ENCODE measurements at regions not wholly inside any gene's neighbourhood (a gene's known extent, or its start where the extent isn't known, plus 50 kb on each side); places are given as distances from the start of the nearest gene placed in this dataset.

- no peak for DNase-seq
These were observed 425.6 kb downstream of the NR2F2 start for GRCh38 chr15:96756146-96756545.

GRCh38 chr15:96756656-96757055 is 426.2 kb downstream of the NR2F2 start:
- DNase-seq: no peak

DNA sequence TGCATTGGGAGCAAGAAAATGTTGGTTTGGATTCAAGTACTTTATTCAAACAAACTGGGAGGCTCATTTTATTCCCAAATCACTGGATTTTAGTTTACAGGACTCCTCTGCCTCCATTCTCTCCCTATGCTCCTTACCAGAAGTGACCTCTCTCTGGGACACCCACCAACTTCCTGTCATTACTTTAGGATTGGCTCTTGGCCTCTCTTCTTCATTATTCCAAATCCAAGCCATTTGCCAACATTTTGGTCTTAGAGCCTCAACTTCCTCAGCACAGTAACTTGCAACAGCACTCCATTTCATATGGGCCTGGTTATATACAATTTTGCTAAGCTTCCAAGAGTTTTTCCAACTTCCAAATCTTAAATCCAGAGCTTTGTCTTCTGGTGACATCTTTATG is 432.1 kb downstream of the NR2F2 start:
- no peak for DNase-seq

DNA sequence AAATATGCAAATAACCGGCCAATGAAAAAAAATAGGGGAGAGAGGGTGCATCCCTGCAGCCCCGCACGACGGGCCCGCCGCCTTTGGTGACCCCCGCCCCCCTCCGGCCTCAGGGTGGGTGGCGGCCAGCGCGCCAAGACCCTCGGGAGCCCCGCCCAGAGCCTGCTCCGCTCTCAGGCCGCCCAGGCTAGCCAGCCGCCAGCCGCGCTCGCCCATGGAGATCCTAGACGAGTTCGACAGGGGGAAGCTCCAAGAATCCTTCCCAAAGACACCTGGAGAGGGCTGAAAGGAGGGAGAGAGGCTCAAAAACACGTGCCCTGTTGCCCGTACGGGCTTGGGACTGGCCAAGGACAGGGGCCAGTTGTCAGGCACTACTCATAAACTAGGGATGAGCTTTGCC is 434.0 kb downstream of the NR2F2 start:
- no peak for DNase-seq

- no peak for DNase-seq
These were observed 434.4 kb downstream of the NR2F2 start for GRCh38 chr15:96764946-96765345.

GRCh38 chr15:96766366-96766765 is 435.9 kb downstream of the NR2F2 start:
- no peak for DNase-seq

DNA sequence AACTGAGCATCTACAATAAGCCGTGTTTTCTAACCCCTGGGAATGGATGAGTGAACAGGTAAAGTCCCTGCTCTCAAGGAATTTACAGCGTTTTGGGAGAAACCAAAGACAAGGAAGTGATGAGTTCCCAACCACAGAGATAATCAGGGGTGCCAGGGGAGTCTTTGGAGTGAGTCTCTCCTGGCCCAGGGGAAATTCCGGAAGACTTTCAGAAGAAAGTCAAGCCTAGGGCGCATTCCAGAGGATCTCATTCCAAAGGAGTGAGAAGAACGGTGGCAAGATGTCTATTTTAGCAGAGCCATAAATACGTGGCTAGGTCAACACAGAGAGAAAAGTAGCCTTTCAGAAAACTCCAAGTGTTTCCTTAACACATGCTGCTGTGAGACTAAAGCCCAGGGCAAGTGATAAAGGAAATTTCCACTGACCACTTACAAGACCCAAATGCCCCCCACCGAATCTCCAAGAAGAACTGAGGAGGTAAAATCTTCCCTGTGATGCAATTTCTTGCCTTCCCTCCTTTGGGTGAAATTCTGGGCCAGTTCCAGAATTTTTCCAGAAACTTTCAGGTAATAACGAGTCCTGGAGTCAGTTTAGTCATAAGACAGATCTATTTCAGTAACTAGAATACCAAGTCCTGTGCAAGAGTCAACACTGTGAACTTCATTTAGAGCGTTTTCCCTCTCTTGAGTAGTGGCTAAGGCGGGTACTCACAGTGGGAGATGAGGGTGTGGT is 437.4 kb downstream of the NR2F2 start:
- DNase-seq: no peak

- DNase-seq: no peak
These were observed 437.9 kb downstream of the NR2F2 start for GRCh38 chr15:96768435-96768789.

- DNase-seq: no peak
These were observed 440.5 kb downstream of the NR2F2 start for GRCh38 chr15:96771035-96771434.

DNA sequence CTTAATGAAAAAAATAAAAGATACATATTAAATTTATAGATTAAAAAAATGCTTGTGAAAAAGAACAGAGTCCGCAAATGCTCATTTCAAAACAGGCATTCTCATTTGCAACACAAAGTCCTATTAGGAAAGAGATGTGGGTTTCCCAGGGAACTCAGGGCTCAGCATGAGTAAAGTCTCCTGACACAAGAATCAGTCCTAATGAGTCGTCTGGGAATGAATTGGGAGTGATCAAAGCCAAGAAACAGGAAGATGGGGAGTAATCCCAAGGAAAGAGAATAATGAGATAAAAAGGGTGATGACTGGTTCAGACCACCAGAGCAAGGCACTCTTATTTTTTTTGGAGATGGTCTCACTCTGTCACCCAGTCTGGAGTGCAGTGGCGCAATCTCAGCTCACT is 443.7 kb downstream of the NR2F2 start:
- DNase-seq: no peak

- DNase-seq: no peak
These were observed 453.2 kb downstream of the NR2F2 start for GRCh38 chr15:96783746-96784145.

DNA sequence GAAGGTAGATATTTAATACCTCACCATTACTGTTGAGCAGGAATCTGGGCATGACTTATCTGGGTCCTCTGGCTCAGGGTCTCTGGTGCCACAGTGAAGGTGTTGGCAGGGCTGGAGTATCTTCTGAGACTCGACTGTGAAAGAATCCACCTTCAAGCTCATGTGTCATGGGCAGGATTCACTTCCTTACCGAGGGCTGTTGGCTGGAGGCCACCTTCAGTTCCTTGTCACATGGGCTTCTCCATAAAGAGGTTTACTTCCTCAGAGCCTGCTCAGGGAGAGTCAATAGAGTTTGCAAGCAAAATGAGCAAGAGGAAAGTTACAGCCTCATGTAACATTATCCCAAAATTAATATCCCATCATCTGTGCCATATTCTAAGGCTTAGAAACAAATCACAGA is 459.5 kb downstream of the NR2F2 start:
- DNase-seq: no peak

- DNase-seq: no peak
These were observed 461.7 kb downstream of the NR2F2 start for GRCh38 chr15:96792216-96792615.

DNA sequence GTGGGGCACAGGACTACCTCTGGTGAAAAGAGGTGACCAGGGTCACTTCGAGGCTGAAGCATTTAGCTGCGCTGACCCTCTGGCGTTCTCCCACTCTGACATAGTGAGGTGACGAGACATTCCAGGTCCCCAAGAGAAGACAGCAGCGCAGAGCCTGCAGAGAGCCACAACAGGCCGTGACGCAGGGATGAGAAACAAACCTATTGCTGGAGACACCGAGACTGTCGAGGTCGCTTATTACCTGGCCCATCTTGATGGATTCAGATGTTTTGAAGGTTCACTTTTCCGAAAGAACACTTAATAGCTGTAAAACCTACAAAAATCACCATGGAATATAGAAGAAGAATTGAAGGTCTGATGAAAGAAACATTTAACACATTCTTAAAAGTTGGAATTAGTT is 466.3 kb downstream of the NR2F2 start:
- no peak for DNase-seq

GRCh38 chr15:96801576-96802150 is 471.2 kb downstream of the NR2F2 start:
- no peak for DNase-seq

- DNase-seq: no peak
These were observed 472.2 kb downstream of the NR2F2 start for GRCh38 chr15:96802611-96803255.

DNA sequence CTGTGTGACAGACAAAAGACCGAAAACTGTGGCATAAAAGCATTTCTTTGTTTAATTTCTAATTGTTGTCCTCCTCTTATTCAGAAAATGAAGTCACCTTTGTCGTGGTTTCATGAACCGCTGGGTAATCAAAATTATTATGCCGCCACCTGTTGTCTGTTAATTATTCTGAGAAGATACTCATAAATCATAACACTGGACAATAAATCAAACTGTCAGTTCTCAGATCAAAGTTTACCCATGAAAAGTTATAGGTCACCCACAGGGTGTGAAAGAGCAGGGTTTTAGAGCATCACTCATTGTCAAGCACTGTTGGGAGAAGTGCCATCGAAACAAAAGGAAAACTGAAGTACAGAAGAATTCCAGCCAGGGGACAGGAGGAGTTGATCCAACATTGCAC is 474.3 kb downstream of the NR2F2 start:
- no peak for DNase-seq

DNA sequence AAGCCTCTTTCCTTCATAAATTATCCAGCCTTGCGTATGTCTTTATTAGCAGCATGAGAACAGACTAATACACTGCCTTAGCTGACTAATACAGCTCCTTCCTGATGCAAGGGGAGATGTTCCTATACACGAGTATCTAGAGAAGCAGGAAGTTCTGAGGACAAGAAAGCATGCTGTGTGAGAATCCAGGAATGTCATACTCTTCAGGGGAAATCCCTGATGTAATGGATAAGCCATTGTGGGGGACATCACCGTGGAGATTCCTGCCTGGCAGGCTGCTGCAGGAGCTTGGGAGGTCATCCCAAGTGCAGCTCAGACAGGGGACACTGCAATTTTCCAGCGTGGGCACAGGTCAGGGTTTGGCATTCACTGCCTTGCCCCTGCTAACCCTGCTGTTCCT is 476.9 kb downstream of the NR2F2 start:
- DNase-seq: no peak

GRCh38 chr15:96817900-96818299 is 487.4 kb downstream of the NR2F2 start:
- no peak for DNase-seq

DNA sequence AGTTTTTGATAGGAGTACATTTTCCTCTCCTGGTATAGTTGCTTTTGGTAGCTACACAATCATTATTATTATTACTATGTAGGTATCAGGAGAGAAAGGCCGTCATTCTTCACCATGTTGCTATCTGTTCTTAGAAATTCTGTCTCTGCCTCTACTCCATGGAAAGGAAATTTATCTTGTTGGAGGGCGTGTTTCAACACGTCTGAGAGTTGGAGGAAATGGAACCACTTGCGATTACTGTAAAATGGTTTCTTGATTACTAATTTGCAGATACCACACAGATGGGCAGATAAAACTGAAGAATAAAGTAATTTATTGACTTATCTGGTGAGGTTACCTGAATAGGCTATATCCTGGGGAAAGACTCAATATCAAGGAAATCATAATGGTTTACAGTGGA is 488.4 kb downstream of the NR2F2 start:
- no peak for DNase-seq

DNA sequence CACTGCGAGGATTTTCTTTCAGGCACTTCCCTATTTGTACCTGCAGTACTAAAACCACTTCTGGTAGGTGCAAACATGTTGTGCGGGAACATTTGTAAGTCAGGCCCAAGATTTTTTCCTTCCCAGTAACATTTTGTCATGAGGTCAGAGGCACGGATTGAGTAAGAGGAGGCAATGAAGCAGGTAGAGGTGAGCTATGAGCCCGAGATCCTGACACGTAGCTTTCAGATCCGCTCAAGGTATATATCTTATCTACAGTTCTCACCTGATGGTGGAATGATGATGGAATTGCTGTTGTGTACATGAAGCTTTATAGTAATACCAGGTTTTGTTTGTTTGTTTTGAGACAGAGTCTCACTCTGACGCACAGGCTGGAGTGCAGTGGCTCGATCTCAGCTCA is 497.5 kb downstream of the NR2F2 start:
- no peak for DNase-seq

DNA sequence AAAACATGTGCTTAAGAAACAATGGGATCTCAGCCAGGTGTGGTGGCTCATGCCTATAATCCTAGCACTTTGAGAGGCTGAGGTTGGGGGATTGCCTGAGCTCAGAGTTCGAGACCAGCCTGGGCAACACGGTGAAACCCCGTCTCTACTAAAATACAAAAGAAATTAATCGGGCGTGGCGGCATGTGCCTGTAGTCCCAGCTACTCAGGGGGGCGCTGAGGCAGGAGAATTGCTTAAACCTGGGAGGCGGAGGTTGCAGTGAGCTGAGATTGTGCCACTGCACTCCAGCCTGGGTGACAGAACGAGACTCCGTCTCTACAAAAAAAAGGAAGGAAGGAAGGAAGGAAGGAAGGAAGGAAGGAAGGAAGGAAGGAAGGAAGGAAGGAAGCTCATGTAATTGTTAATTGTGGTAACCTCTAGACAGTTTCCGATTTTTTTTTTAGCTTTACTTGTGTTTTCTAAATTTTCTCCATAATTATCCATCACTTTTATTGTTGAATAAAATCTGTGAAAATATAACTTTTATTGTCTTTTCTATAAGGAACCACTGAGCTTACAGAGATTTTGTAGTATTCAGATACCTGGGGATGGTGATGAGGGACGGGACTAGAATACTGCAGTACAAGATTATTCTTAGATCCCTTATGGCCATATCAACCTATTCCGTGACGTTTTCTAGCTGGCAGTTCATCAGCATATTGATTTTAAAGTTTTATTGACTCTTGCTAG is 506.9 kb downstream of the NR2F2 start:
- DNase-seq: no peak

- DNase-seq: no peak
These were observed 507.6 kb downstream of the NR2F2 start for GRCh38 chr15:96838081-96838480.

All from NCI-H345 (cell line).